Fibroblast of villous mesenchyme (primary cell): ENCODE measurements at regions not wholly inside any gene's neighbourhood (a gene's known extent, or its start where the extent isn't known, plus 50 kb on each side); places are given as distances from the start of the nearest gene placed in this dataset.

ENCODE experiments used
- DNase-seq: peaks from one replicate; pipeline ENCODE4 v3.0.0-alpha.2; 2010; ENCODE audit warnings: low read depth
- H3K4me3 ChIP-seq: 2 replicates; pipeline ENCODE4 v1.5.1; 2011; ENCODE audit warnings: low read depth, mild to moderate bottlenecking, low read length
- CTCF ChIP-seq: IDR thresholded peaks from 2 replicates; pipeline ENCODE4 v1.5.1; 2012; ENCODE audit warnings: low read depth, mild to moderate bottlenecking, low read length; ENCODE audit not compliant: insufficient read depth

GRCh38 chr14:39812532-39813320 lies 380.5 kb upstream of the FBXO33 start:
- H3K4me3 ChIP-seq = no peak overlapping the region
- no peak for TF ChIP-seq CTCF
- no peak for DNase-seq

GRCh38 chr14:39807271-39807670 lies 375.0 kb upstream of the FBXO33 start:
- H3K4me3 ChIP-seq = no peak overlapping the region
- DNase-seq = no peak
- no peak for TF ChIP-seq CTCF

GRCh38 chr14:39784461-39784860 lies 352.2 kb upstream of the FBXO33 start:
- DNase-seq = no peak
- no peak for TF ChIP-seq CTCF
- H3K4me3 ChIP-seq = no peak overlapping the region

GRCh38 chr14:39781466-39781865 lies 349.2 kb upstream of the FBXO33 start:
- no peak for TF ChIP-seq CTCF
- DNase-seq = no peak
- no peak overlapping the region for H3K4me3 ChIP-seq

- no peak overlapping the region for H3K4me3 ChIP-seq
- DNase-seq = peak; percentile 0
- TF ChIP-seq CTCF = no peak
These were observed 341.3 kb upstream of the FBXO33 start for GRCh38 chr14:39773387-39774126.

- no peak for DNase-seq
- no peak for TF ChIP-seq CTCF
- no peak overlapping the region for H3K4me3 ChIP-seq
These were observed 340.4 kb upstream of the FBXO33 start for GRCh38 chr14:39772627-39773026.
